ENCODE measurements at regions not wholly inside any gene's neighbourhood (a gene's known extent, or its start where the extent isn't known, plus 50 kb on each side); places are given as distances from the start of the nearest gene placed in this dataset.
A peak's percentile ranks its signal among the peaks of the same experiment; 100 is the strongest.

DNA sequence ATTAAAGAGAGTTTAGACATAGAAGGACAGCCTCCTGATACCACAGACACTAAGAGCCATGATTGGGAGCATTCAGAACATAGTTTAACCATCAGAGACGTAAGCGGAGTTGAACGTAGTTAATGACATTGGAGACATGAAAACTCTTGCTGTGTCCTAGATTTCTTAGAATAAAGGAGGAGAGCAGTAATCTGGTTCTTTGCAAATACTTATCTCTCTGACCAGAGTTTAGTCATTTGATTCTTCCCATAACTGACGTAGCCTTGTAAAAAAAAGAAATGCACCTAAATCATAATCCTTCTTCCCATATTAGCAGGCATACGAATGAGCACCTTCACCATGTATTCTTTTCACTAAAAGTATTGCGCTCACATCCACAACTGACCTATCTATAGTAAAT is 433.3 kb upstream of the SMC2 start:
- H3K4me1 ChIP-seq (ENCODE audit: control insufficient read depth, insufficient read depth, low read length), result no peaks in the 10 kb centered on the region
- H3K9me3 ChIP-seq (ENCODE audit: control insufficient read depth, low read length), result peaks cover 53% of the 10 kb centered on the region
- no peak overlapping the region for H3K4me3 ChIP-seq (ENCODE audit: low read length)
- H3K36me3 ChIP-seq (ENCODE audit: control insufficient read depth, insufficient read depth, low read length), result no peaks in the 10 kb centered on the region
- Mint-ChIP-seq H3K27me3 (ENCODE audit: insufficient read depth) (no peaks in the 10 kb centered on the region), H3K4me3 (no peak overlapping the region), H3K36me3 (ENCODE audit: low read depth) (no peaks in the 10 kb centered on the region), H3K9me3 (peaks cover 39% of the 10 kb centered on the region), H3K27ac (no peak overlapping the region), H3K4me1 (no peaks in the 10 kb centered on the region)
- TF ChIP-seq CTCF (conservative IDR thresholded peaks at IDR 0.05), result no peak
- H3K27ac ChIP-seq (ENCODE audit: low read depth, low read length), result no peak overlapping the region
- DNase-seq, result no peak
- H3K9ac ChIP-seq (ENCODE audit: extremely low read depth, low read length, poor library complexity, severe bottlenecking), result no peak overlapping the region
- 92 to 93% methylated on average over 5 to 6 of the region's 6 CpGs for WGBS, 2 experiments (ENCODE audit: insufficient coverage in 1 of 2, insufficient read length in 1 of 2)
- H3K27me3 ChIP-seq (ENCODE audit: control insufficient read depth, insufficient read depth, low read length, poor library complexity, severe bottlenecking), result no peaks in the 10 kb centered on the region

- DNase-seq, result no peak
- no peaks in the 10 kb centered on the region for H3K4me1 Mint-ChIP-seq
- WGBS, 2 experiments (ENCODE audit: insufficient coverage in 1 of 2, insufficient read length in 1 of 2), result 88 to 100% methylated on average over 1 of the region's 2 CpGs
- no peaks in the 10 kb centered on the region for H3K27me3 Mint-ChIP-seq (ENCODE audit: insufficient read depth)
- peaks cover 48% of the 10 kb centered on the region for H3K9me3 ChIP-seq (ENCODE audit: control insufficient read depth, low read length)
- no peak overlapping the region for H3K27ac ChIP-seq (ENCODE audit: low read depth, low read length)
- no peak overlapping the region for H3K9ac ChIP-seq (ENCODE audit: extremely low read depth, low read length, poor library complexity, severe bottlenecking)
- no peaks in the 10 kb centered on the region for H3K36me3 Mint-ChIP-seq (ENCODE audit: low read depth)
- no peak overlapping the region for H3K27ac Mint-ChIP-seq
- H3K9me3 Mint-ChIP-seq, result peaks cover 30% of the 10 kb centered on the region
- no peaks in the 10 kb centered on the region for H3K4me1 ChIP-seq (ENCODE audit: control insufficient read depth, insufficient read depth, low read length)
- no peak overlapping the region for H3K4me3 ChIP-seq (ENCODE audit: low read length)
- H3K4me3 Mint-ChIP-seq, result no peak overlapping the region
- no peak for TF ChIP-seq CTCF (conservative IDR thresholded peaks at IDR 0.05)
- no peaks in the 10 kb centered on the region for H3K36me3 ChIP-seq (ENCODE audit: control insufficient read depth, insufficient read depth, low read length)
- H3K27me3 ChIP-seq (ENCODE audit: control insufficient read depth, insufficient read depth, low read length, poor library complexity, severe bottlenecking), result no peaks in the 10 kb centered on the region
These were observed 432.4 kb upstream of the SMC2 start for GRCh38 chr9:103661663-103662062.

DNA sequence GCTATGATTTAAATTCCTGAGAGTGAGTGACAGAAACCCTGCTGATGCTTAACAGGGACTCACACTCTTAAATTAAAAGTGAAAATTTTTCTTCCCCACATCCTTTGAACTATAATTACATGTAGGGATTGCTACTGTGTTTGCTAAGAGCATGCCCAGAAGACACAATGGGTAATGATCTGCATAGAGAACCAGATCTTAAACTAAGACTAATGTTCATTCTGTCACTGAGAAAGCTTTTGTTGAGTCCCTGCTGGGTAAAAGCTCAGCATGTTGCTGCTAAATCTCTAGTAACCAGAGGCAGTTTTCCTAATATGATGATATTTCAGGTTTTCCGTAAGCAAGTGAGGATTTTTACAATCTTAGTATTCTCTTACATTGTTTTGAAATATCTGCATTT is 424.8 kb upstream of the SMC2 start:
- no peaks in the 10 kb centered on the region for H3K36me3 Mint-ChIP-seq (ENCODE audit: low read depth)
- H3K4me3 Mint-ChIP-seq, result no peak overlapping the region
- Histone ChIP-seq H3K9me3 (ENCODE audit: control insufficient read depth, low read length) (peaks cover 11% of the 10 kb centered on the region), H3K36me3 (ENCODE audit: control insufficient read depth, insufficient read depth, low read length) (no peaks in the 10 kb centered on the region), H3K4me3 (ENCODE audit: low read length) (no peak overlapping the region), H3K27ac (ENCODE audit: low read depth, low read length) (peak overlapping the region; percentile 22), H3K9ac (ENCODE audit: extremely low read depth, low read length, poor library complexity, severe bottlenecking) (no peak overlapping the region), H3K4me1 (ENCODE audit: control insufficient read depth, insufficient read depth, low read length) (no peaks in the 10 kb centered on the region), H3K27me3 (ENCODE audit: control insufficient read depth, insufficient read depth, low read length, poor library complexity, severe bottlenecking) (no peaks in the 10 kb centered on the region)
- DNase-seq, result no peak
- no peak overlapping the region for H3K27ac Mint-ChIP-seq
- H3K27me3 Mint-ChIP-seq (ENCODE audit: insufficient read depth), result no peaks in the 10 kb centered on the region
- no peaks in the 10 kb centered on the region for H3K9me3 Mint-ChIP-seq
- WGBS, 2 experiments (ENCODE audit: insufficient coverage in 1 of 2, insufficient read length in 1 of 2), result 89% methylated on average over 1 of the region's 1 CpG; no CpG with 5 or more reads in 1 of the 2 experiments
- no peak for TF ChIP-seq CTCF (conservative IDR thresholded peaks at IDR 0.05)
- H3K4me1 Mint-ChIP-seq, result no peaks in the 10 kb centered on the region

Data from endodermal cell (in vitro differentiated cells).